NT2/D1 (cell line): ENCODE measurements at regions not wholly inside any gene's neighbourhood (a gene's known extent, or its start where the extent isn't known, plus 50 kb on each side); places are given as distances from the start of the nearest gene placed in this dataset.

Experiments
- SUZ12 ChIP-seq: IDR thresholded peaks from 2 replicates; pipeline ENCODE4 v1.6.1; 2011; ENCODE audit not compliant: insufficient read length, insufficient read depth; ENCODE audit errors: extremely low read depth
- YY1 ChIP-seq: IDR thresholded peaks from 2 replicates; pipeline ENCODE4 v1.6.1; 2011; ENCODE audit not compliant: insufficient read length, insufficient read depth
- ZNF274 ChIP-seq: IDR thresholded peaks from 2 replicates; pipeline ENCODE4 v1.6.1; 2011; ENCODE audit warnings: mild to moderate bottlenecking, low read depth, low read length

- TF ChIP-seq ZNF274 (no peak), SUZ12 (no peak), YY1 (no peak)
These were observed 51.0 kb upstream of the MARCHF10 start for GRCh38 chr17:62859146-62859545.
